ENCODE measurements at regions not wholly inside any gene's neighbourhood (a gene's known extent, or its start where the extent isn't known, plus 50 kb on each side); places are given as distances from the start of the nearest gene placed in this dataset.
"Not testable (repeated sequence)": the region's sequence is repeated elsewhere in the genome, so short reads cannot be mapped to it uniquely, and the experiment has no call there.

DNA sequence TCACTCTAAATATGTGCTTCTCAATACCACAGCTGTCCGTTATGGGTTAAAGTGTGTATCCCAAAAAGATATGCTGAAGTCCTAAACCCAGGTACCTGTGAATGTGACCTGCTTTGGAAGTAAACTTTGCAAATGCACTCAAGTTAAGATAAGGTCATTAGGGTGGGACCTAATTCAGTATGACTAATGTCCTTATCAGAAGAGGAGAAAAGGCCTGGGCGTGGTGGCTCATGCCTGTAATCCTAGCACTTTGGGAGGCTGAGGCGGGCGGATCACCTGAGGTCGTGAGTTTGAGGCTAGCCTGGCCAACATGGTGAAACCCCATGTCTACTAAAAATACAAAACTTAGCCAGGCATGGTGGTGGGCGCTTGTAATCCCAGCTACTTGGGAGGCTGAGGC is 452.1 kb downstream of the EPM2A start:
- in situ Hi-C loops (cut with HindIII; ENCODE audit: low pct_ligation_motif_present, low pct_unique_long_range_greater_than_20kb, low sequenced_read_pairs); DNase-seq: not testable (repeated sequence)

- in situ Hi-C loops (cut with HindIII; ENCODE audit: low pct_ligation_motif_present, low pct_unique_long_range_greater_than_20kb, low sequenced_read_pairs) = no loop called here
- no peak for DNase-seq
Observed at GRCh38 chr6:145283856-145284255, 451.5 kb downstream of the EPM2A start.

DNA sequence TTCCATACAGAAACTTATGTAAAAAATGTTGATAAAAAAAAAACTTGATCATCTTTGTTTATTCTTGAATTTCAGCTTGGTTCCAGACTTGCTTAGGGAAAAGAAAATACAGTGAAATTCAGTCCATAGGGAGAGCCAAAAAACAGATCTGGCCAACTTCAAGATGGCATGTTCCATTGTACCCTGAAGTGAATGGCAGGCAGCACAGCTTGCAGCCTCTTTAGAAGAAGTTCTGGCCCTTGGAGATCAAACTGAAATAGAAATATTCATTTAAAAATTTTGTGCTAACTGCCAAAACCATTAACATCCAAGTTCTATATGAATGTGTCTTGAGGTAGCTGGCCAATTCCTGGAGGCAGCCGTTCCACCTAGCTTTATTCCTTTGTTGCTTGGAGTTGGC is 448.4 kb downstream of the EPM2A start:
- in situ Hi-C loops (cut with HindIII; ENCODE audit: low pct_ligation_motif_present, low pct_unique_long_range_greater_than_20kb, low sequenced_read_pairs) = no loop called here
- DNase-seq = no peak

DNA sequence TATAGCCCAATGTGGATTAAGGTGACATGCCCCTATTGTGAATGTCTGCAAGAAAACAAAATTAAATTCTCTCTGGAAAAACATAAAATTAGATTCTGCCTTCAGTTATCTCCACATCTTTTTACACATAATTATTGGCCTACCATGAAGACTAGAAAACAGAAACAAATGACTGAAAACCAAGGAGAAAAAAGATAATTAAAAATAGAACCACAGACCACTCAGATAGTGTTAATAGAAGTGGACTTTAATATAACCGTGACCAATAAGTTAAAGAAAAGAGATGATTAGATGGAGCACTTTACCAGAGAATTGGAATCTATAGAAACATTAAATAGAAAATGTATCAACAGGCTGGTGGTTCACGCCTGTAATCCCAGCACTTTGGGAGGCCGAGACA is 445.7 kb downstream of the EPM2A start:
- DNase-seq = no peak
- in situ Hi-C loops (cut with HindIII; ENCODE audit: low pct_ligation_motif_present, low pct_unique_long_range_greater_than_20kb, low sequenced_read_pairs) = no loop called here

DNA sequence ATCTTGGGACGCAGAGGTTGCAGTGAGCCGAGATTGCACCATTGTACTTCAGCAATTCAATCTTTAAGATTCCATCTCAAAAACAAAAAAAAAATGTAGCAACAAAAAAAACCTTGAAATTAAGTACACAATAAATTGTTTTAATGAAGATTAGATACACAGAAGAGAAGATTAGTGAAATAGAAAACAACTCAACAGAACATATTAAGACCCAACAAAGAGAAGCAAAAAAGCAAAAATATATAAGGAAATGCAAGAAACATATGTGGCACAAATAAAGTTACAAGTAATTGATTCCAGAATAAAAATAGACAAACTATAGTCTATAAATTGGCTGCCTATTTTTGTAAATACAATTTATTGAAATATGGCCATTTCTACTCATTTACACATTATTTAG is 445.2 kb downstream of the EPM2A start:
- in situ Hi-C loops (cut with HindIII; ENCODE audit: low pct_ligation_motif_present, low pct_unique_long_range_greater_than_20kb, low sequenced_read_pairs) = no loop called here

GRCh38 chr6:145292066-145292465 is 443.3 kb downstream of the EPM2A start:
- no peak for DNase-seq
- in situ Hi-C loops (cut with HindIII; ENCODE audit: low pct_ligation_motif_present, low pct_unique_long_range_greater_than_20kb, low sequenced_read_pairs) = no loop called here

More for the DNA sequence above, 445.2 kb downstream of the EPM2A start:
- no peak for DNase-seq

DNA sequence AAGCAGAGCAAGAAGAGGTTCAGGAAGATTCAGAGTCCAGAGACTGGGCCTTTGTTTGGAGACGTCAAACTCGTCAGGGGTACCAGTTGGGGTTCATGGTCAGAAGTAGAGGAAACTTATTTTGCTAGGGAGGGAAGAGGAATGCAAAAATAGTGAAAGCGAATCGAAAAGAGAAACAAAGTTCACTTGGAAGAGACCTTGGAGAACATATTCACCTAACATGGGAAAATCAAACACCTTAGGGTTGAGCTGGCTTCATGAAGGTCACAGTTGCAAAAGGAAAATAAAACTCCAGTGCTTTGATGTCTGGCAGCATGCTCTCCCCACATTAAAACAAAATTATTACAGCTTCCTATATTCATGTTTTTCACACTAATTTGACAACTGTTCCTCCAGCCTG is 440.4 kb downstream of the EPM2A start:
- in situ Hi-C loops (cut with HindIII; ENCODE audit: low pct_ligation_motif_present, low pct_unique_long_range_greater_than_20kb, low sequenced_read_pairs) = no loop called here
- DNase-seq = no peak

DNA sequence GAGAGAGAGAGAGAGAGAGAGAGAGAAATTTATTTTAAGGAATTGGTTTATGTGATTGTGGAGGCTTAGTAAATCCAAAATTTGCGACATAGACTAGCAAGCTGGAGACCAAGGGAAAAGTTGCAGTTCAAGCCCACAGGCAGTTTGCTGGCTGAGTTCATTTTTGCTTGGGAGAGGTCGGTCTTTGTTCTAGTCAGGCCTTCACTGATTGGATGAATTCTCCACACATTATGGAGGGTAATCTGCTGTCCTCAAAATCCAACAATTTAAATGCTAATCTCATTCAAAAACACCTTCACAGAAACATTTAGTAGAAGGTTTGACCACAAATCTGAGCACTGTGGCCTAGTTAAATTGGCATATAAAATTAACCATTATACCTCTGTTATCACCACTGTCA is 439.6 kb downstream of the EPM2A start:
- DNase-seq = no peak
- in situ Hi-C loops (cut with HindIII; ENCODE audit: low pct_ligation_motif_present, low pct_unique_long_range_greater_than_20kb, low sequenced_read_pairs) = no loop called here

DNA sequence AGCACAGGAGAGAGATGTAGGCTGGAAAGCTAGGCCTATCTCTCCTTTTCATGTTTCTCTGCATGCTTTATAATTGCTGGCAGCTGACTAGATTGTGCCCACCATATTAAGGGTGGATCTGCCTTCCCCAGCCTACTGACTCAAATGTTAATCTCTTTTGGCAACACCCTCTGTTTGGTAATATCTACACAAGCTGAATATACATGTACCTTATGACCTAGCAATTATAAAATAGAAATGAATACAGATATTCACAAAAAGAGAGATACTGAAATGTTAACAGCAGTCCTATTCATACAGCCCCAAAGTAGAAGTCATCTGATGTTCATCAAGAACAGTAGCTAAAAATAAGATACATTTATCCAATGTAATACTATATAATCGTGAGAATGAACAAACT is 429.6 kb downstream of the EPM2A start:
- DNase-seq = no peak
- in situ Hi-C loops (cut with HindIII; ENCODE audit: low pct_ligation_motif_present, low pct_unique_long_range_greater_than_20kb, low sequenced_read_pairs) = no loop called here

GRCh38 chr6:145306489-145306888 is 428.8 kb downstream of the EPM2A start:
- in situ Hi-C loops (cut with HindIII; ENCODE audit: low pct_ligation_motif_present, low pct_unique_long_range_greater_than_20kb, low sequenced_read_pairs) = no loop called here
- no peak for DNase-seq

- in situ Hi-C loops (cut with HindIII; ENCODE audit: low pct_ligation_motif_present, low pct_unique_long_range_greater_than_20kb, low sequenced_read_pairs) = no loop called here
- DNase-seq = no peak
Observed at GRCh38 chr6:145309842-145310535, 425.3 kb downstream of the EPM2A start.

DNA sequence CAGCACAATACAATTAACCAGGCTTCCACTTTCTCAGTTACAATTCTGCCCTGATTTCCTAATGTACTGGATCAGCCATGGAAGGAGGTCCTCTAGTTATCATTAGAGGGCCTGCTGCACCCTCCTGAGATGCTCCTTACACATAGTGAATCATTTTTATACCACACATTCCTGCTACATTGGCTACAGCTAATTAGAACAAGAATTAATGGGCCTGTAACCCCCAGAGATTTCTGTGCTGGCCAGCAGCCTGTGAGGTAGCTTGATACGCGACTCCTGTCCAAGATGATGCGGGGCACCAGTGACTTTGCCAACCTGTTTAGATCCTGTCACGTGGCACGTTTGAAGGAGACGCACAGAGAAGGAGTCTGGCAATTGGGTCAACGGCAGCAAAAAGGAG is 422.8 kb downstream of the EPM2A start:
- DNase-seq = no peak
- in situ Hi-C loops (cut with HindIII; ENCODE audit: low pct_ligation_motif_present, low pct_unique_long_range_greater_than_20kb, low sequenced_read_pairs) = no loop called here

DNA sequence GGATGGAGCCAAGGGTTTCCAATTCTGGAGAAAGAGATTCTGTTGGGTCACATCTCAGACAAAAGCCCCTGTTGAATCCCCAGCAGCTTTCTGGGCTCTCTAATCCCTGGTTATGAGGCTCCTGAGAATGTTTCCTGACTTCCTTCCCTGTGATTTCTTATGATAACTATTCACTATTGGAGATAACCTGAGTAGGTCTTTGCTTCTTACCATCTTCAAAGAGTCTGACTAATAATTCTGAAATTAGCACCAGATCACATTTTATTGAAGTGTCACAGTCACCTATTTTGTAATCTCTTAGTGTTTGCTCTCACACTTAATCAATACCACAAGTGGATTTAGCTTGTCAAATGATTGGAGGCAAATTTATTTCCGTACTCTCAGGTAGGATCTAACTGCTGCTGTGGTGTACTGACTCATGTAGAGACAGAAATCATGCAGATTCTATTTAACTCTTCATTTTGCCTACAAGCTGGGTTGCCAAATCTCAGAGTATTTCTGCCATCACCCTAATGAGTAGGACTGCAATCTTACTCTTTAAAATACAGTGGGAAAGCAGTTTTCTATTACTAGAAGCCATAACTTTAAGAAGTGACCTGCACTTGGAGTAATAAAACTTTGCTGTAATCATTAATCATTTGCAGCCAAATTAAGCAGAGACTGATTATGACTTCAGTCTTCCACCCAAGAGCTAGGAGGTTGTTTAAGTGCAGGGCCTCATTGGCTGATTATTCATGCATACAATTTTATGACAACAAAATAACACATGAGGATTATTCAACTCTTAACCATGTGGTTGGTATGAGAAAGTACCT is 422.1 kb downstream of the EPM2A start:
- in situ Hi-C loops (cut with HindIII; ENCODE audit: low pct_ligation_motif_present, low pct_unique_long_range_greater_than_20kb, low sequenced_read_pairs) = no loop called here
- DNase-seq = no peak

- in situ Hi-C loops (cut with HindIII; ENCODE audit: low pct_ligation_motif_present, low pct_unique_long_range_greater_than_20kb, low sequenced_read_pairs) = no loop called here
- DNase-seq = no peak
Observed at GRCh38 chr6:145315982-145316600, 419.2 kb downstream of the EPM2A start.

DNA sequence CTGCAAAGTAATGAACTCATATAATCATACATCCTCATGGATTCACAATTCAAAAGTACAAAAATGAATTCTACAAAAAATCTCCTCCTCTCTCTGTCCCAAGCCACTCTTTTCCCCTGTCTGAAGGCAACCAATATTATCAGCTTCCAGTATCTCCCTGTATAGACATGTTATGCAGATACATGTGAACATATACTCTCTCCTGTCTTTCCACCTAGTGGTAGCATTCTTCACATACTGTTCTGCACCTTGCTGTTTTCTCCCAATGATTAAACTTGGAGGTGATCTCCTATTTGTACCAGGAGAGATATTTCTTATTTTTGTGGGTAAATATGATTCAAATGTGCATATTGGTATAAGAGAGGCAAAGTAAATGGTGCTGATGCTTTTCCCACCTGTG is 416.4 kb downstream of the EPM2A start:
- DNase-seq = no peak
- in situ Hi-C loops (cut with HindIII; ENCODE audit: low pct_ligation_motif_present, low pct_unique_long_range_greater_than_20kb, low sequenced_read_pairs) = no loop called here

DNA sequence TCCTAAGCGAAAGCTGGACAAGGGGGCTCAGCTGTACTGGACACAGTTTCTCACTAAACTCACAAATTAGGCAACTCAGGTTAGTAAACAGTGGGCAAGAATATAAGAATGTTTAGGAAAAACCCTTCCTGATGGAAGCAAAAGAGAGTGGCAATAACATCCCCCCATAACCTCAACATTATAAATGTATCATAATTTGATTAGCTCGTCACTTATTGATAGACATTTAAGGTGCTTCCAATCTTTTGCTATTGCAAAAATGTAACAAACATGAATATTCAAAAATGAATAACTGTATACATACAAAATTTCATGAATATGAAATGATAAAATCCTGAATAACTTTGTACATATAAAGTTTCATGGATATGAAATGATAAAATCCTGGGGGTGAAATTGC is 415.7 kb downstream of the EPM2A start:
- DNase-seq = no peak
- in situ Hi-C loops (cut with HindIII; ENCODE audit: low pct_ligation_motif_present, low pct_unique_long_range_greater_than_20kb, low sequenced_read_pairs) = no loop called here

GRCh38 chr6:145323646-145324045 is 411.7 kb downstream of the EPM2A start:
- DNase-seq = no peak
- in situ Hi-C loops (cut with HindIII; ENCODE audit: low pct_ligation_motif_present, low pct_unique_long_range_greater_than_20kb, low sequenced_read_pairs) = no loop called here

GRCh38 chr6:145327586-145327985 is 407.7 kb downstream of the EPM2A start:
- no peak for DNase-seq
- in situ Hi-C loops (cut with HindIII; ENCODE audit: low pct_ligation_motif_present, low pct_unique_long_range_greater_than_20kb, low sequenced_read_pairs) = no loop called here

- no peak for DNase-seq
- in situ Hi-C loops (cut with HindIII; ENCODE audit: low pct_ligation_motif_present, low pct_unique_long_range_greater_than_20kb, low sequenced_read_pairs) = no loop called here
Observed at GRCh38 chr6:145329257-145329656, 406.1 kb downstream of the EPM2A start.

DNA sequence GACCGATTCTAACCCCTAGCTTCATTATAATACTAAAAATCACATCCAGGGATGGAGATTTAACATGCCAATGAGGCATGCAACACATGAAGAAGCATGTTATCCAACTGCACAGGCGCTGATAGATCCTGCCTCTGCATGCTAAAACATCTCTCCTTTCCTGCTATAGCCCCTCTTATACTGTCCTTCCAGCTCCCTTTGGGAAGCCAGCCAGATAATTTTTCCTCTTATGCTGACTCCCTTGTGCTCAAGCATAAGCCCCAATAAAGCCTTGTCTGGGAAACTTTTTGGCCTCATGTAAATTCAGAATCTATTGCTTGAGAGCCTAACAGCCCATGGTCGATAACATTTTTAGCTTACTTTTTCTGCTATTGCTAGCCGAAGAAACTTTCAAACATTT is 404.3 kb downstream of the EPM2A start:
- in situ Hi-C loops (cut with HindIII; ENCODE audit: low pct_ligation_motif_present, low pct_unique_long_range_greater_than_20kb, low sequenced_read_pairs) = no loop called here
- no peak for DNase-seq

All from ACHN (cell line).